ENCODE measurements at regions not wholly inside any gene's neighbourhood (a gene's known extent, or its start where the extent isn't known, plus 50 kb on each side); places are given as distances from the start of the nearest gene placed in this dataset.

- no peak for DNase-seq (ENCODE audit: low read depth in 1 of 2, low spot score in 1 of 2)
- Histone ChIP-seq H3K4me3 (no peak overlapping the region), H3K9me3 (no peaks in the 10 kb centered on the region), H3K4me2 (no peak overlapping the region), H3K27ac (no peak overlapping the region), H3K4me1 (no peaks in the 10 kb centered on the region)
- ATAC-seq = no peak
- FAIRE-seq = no peak
- ChIA-PET CTCF (no interaction called here), POLR2A (no interaction called here)
- TF ChIP-seq RARB (CRISPR knock-in tag; IDR thresholded peaks at IDR 0.05) (no peak), ZFP36 (IDR thresholded peaks at IDR 0.05; ENCODE audit: borderline replicate concordance, partially characterized antibody) (no peak), RFX5 (IDR thresholded peaks at IDR 0.05) (no peak)
- 6% methylated on average over 1 of the region's 1 CpG for WGBS (ENCODE audit: missing lambda C conversion rate)
Measured at GRCh38 chr13:90156390-90156789, 1191.1 kb upstream of the MIR17HG start.

- ATAC-seq = no peak
- whole genome bisulfite sequencing (ENCODE audit: missing lambda C conversion rate) = 69% methylated on average over 1 of the region's 1 CpG
- CTCF ChIA-PET = no interaction called here
- FAIRE-seq = no peak
- Histone ChIP-seq H3K9me3 (no peaks in the 10 kb centered on the region), H3K4me2 (no peak overlapping the region), H3K27ac (no peak overlapping the region), H3K4me1 (no peaks in the 10 kb centered on the region), H3K4me3 (no peak overlapping the region)
- POLR2A ChIA-PET = no interaction called here
- DNase-seq (ENCODE audit: low read depth in 1 of 2, low spot score in 1 of 2) = no peak
- TF ChIP-seq ZSCAN20 (CRISPR knock-in tag; IDR thresholded peaks at IDR 0.05) (no peak), USF2 (IDR thresholded peaks at IDR 0.05) (no peak), MAZ (IDR thresholded peaks at IDR 0.05; ENCODE audit: borderline replicate concordance, low read depth, low read length) (no peak), BCL3 (IDR thresholded peaks at IDR 0.05) (no peak), NR3C1 (IDR thresholded peaks at IDR 0.05) (no peak), SREBF2 (IDR thresholded peaks at IDR 0.05) (no peak), ZFP36 (IDR thresholded peaks at IDR 0.05; ENCODE audit: borderline replicate concordance, partially characterized antibody) (no peak), HDAC2 (IDR thresholded peaks at IDR 0.05) (no peak), CBX8 (IDR thresholded peaks at IDR 0.05) (no peak), REST (IDR thresholded peaks at IDR 0.05) (no peak), CHD2 (IDR thresholded peaks at IDR 0.05; ENCODE audit: low read length, partially characterized antibody) (no peak), POLR2AphosphoS2 (conservative IDR thresholded peaks at IDR 0.05; ENCODE audit: low read length) (no peak), ESRRA (IDR thresholded peaks at IDR 0.05; ENCODE audit: borderline replicate concordance, low read length) (no peak), PBX3 (IDR thresholded peaks at IDR 0.05) (no peak), RFX5 (IDR thresholded peaks at IDR 0.05) (no peak), RNF2 (IDR thresholded peaks at IDR 0.05; ENCODE audit: borderline replicate concordance, low read depth) (no peak), EP300 (IDR thresholded peaks at IDR 0.05) (no peak), HOXB13 (CRISPR knock-in tag; IDR thresholded peaks at IDR 0.05; ENCODE audit: low read depth) (no peak)
Measured at GRCh38 chr13:90168953-90169352, 1178.5 kb upstream of the MIR17HG start.
